GM12873 (cell line): ENCODE measurements at regions not wholly inside any gene's neighbourhood (a gene's known extent, or its start where the extent isn't known, plus 50 kb on each side); places are given as distances from the start of the nearest gene placed in this dataset.

Experiments
- TF ChIP-seq, protein P1 (sequence below): IDR thresholded peaks from 2 replicates; pipeline ENCODE4 v1.5.1; 2012; ENCODE audit warnings: low read depth, mild to moderate bottlenecking, moderate library complexity, low read length, control low read depth; ENCODE audit not compliant: insufficient read depth; ENCODE audit errors: missing control alignments

DNA sequence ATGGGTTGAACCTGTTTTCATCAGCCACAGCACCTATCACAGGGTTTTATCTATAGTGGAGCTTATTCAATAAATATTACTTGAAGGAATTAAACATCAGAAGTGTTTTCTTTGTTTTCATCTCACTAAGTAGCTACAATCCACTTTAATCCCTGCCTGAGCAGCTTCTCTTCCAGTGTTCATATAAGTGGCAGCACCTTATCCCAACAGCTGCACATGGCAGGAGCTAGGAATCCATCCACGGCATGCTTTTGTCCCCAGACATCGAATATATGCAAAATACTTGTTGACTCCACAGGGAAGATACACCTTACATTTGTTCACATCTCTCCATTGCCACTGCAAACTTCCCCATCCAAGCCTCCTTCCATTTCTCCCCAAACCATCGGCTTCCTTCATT lies 549.8 kb upstream of the FAM241A start:
- TF ChIP-seq, protein P1, sequence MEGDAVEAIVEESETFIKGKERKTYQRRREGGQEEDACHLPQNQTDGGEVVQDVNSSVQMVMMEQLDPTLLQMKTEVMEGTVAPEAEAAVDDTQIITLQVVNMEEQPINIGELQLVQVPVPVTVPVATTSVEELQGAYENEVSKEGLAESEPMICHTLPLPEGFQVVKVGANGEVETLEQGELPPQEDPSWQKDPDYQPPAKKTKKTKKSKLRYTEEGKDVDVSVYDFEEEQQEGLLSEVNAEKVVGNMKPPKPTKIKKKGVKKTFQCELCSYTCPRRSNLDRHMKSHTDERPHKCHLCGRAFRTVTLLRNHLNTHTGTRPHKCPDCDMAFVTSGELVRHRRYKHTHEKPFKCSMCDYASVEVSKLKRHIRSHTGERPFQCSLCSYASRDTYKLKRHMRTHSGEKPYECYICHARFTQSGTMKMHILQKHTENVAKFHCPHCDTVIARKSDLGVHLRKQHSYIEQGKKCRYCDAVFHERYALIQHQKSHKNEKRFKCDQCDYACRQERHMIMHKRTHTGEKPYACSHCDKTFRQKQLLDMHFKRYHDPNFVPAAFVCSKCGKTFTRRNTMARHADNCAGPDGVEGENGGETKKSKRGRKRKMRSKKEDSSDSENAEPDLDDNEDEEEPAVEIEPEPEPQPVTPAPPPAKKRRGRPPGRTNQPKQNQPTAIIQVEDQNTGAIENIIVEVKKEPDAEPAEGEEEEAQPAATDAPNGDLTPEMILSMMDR: no peak

DNA sequence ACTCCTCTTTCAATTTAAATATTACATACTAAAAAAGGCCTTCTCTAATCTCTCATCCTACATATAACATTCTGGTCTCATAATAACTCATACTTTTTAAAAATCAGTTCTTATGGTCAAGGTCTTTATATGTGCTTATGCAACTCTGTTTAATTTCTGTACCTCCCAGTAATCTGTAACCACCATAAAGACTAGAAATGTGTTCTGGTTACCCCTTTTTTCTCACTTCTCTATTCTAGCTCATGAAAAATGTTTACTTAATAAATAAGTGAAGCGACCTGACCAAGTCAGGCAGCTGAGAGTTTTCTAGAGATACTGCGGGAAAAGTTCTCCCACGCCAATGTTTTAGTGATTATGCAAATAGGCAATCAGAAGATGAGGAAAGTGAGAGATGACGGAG lies 548.8 kb upstream of the FAM241A start:
- TF ChIP-seq, protein P1: no peak

DNA sequence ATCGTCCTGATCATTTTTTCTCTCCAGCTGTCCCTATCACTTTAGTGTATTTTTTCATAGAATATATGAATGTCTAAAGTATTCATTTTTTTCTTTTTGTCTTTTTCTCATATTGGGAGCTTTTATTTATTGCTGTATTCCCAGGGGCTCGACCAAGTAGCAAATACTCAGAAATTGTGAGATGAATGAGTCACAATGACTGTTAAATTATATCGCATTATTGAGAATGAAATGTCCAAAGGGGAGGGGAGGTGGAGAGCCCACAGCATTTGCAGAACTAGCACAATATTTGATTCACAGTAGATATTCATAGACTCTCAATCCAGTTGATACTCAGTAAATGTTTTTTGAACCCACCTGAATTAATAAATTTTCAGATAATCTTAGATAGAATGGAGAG lies 543.6 kb upstream of the FAM241A start:
- TF ChIP-seq, protein P1: no peak

DNA sequence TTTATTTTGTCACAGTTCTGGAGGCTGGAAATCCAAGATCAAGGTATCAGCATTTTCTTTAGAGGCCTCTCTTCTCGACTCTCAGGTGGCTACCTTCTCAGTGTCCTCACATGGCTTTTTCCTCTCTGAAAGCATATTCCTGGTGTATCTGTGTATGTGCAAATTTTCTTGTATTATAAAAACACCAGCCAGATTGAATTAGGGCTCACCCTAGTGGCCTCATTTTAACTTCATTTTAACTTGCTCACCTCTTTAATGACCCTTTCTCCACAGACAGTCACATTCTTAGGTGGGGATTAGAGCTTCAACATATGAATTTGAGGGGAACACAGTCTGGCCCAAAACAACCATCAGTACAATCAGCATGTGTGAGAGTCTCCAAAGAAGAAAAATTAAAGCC lies 542.4 kb upstream of the FAM241A start:
- TF ChIP-seq, protein P1: no peak

DNA sequence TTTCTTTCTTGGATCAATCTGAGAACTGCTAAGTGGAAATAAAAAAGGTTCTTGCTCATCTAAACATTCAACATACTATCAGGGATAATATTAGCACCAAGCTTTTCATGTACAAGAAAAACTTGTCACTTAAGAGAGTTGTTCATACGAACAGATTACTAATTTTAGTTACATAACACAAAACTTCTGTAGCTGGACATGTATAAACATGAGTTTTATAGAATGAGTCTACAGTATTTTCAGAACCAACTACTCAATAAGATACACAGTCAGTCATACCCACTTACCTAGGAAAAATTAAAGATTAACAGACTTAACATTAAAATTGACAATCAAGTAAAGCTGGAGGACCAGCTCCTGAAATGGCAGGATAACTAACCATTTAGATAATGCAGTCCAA lies 540.1 kb upstream of the FAM241A start:
- TF ChIP-seq, protein P1: no peak

DNA sequence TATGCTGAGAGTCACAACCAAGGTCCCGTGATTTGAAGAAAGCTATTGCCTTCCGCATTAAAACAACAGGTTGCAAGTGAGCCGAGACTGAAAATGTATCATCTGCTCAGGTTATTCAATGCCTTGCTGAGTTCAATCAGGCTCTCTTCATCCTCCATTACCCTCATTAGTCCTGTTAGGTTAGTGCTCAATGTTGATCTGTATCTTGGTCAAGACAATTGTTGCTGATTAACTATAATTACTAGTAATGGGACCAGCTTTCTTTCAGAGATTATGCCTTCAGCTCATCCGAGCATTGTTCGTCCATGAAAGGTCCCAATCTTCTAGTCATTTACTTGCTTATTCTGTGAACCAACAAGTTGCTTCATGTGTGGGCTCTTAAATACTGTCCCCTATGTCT lies 534.6 kb upstream of the FAM241A start:
- TF ChIP-seq, protein P1: no peak

DNA sequence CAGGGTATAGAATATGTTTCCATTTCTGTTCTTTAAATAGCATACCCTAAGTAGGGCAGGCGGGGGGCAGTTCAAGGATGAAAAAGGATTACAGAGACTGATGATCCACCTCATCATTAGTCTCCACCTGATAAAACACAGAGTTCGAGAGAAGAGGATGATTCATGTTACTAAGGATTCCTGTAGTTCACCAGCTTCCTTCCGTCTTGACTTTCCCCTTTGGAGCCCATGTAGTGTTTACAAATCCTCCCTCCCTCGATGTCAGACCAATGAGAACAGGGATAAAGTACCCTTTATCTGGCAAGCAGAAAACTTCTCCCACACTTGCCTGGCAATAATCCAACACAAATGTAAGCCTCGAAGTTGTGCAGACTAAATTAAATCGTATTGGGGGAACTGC lies 526.3 kb upstream of the FAM241A start:
- TF ChIP-seq, protein P1: no peak
